ENCODE measurements at regions not wholly inside any gene's neighbourhood (a gene's known extent, or its start where the extent isn't known, plus 50 kb on each side); places are given as distances from the start of the nearest gene placed in this dataset.

- H3K4me3 ChIP-seq (ENCODE audit: low read depth, low read length): no peak overlapping the region
- TF ChIP-seq, protein P1, sequence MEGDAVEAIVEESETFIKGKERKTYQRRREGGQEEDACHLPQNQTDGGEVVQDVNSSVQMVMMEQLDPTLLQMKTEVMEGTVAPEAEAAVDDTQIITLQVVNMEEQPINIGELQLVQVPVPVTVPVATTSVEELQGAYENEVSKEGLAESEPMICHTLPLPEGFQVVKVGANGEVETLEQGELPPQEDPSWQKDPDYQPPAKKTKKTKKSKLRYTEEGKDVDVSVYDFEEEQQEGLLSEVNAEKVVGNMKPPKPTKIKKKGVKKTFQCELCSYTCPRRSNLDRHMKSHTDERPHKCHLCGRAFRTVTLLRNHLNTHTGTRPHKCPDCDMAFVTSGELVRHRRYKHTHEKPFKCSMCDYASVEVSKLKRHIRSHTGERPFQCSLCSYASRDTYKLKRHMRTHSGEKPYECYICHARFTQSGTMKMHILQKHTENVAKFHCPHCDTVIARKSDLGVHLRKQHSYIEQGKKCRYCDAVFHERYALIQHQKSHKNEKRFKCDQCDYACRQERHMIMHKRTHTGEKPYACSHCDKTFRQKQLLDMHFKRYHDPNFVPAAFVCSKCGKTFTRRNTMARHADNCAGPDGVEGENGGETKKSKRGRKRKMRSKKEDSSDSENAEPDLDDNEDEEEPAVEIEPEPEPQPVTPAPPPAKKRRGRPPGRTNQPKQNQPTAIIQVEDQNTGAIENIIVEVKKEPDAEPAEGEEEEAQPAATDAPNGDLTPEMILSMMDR (IDR thresholded peaks at IDR 0.05; ENCODE audit: insufficient read depth, low read depth, low read length, missing control alignments): no peak
- no peak for DNase-seq (ENCODE audit: low read depth)
Measured at GRCh38 chr10:83222832-83223742, 916.2 kb upstream of the GHITM start.

- no peak overlapping the region for H3K4me3 ChIP-seq (ENCODE audit: low read depth, low read length)
- DNase-seq (ENCODE audit: low read depth): no peak
- TF ChIP-seq, protein P1 (IDR thresholded peaks at IDR 0.05; ENCODE audit: insufficient read depth, low read depth, low read length, missing control alignments): no peak
Measured at GRCh38 chr10:83225781-83226180, 913.5 kb upstream of the GHITM start.

DNA sequence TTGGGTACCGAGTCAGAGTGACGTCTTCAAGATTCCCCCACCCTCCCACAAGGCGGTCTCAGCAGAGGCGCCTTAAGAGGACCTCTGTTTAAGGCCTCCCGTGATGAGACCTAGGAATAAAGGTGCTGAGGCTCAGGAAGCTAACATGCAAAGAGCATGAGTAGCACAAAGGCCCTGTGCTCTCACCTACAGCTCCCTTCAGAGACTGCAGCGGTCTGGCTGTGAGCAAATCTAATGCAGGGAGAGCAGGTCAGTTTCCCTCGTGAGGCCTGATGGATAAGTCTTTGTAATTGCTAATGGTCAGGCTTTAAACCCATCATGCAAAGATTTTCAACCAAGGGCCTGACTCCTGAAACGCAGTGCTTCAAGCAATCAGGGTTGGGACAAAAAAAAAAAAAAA, 909.3 kb upstream of the GHITM start:
- no peak overlapping the region for H3K4me3 ChIP-seq (ENCODE audit: low read depth, low read length)
- TF ChIP-seq, protein P1 (IDR thresholded peaks at IDR 0.05; ENCODE audit: insufficient read depth, low read depth, low read length, missing control alignments): no peak
- DNase-seq (ENCODE audit: low read depth): no peak

DNA sequence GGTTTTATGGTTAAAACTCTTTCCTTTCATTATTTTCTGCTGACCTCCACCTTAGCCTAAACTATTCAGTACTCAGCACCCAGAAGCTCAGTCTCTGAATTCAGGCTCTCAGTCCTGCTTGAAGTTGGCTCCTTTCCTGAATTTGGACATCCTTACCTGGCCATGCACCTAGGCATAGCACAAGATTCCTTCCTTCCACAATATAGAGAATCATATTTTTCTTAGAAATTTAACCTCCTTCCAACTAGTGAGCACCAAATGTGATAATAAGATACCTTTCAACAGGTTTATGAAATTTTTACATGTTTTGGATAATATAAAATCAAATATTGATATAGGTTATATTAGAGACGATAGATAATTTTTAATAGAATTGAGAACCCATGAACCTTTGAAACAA, 905.6 kb upstream of the GHITM start:
- TF ChIP-seq, protein P1 (IDR thresholded peaks at IDR 0.05; ENCODE audit: insufficient read depth, low read depth, low read length, missing control alignments): no peak
- no peak for DNase-seq (ENCODE audit: low read depth)
- H3K4me3 ChIP-seq (ENCODE audit: low read depth, low read length): no peak overlapping the region

DNA sequence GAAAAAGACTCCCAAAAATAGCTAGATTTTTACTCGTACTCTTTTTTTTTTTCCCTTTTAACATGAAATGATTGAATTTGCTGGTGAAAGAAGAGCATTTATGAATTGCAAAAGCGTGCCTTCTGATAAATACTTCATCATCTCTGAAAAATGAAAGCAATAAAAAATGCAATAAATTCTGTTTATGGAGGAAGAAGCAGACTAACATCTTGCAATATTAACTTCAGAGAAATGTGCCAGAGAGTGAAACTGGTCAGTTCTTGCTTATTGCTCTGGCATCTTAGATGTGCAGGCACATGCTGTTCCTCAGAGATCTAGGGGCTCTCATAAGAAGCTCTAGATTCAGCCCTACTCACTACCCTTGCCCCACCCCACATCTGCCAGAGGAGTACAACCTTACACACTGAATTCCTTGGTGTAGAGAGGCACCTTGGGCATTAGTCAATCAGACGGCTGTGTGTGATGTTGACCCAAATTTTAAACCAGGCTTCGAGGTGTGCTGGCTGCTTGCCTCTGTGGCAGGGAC, 891.1 kb upstream of the GHITM start:
- TF ChIP-seq, protein P1 (IDR thresholded peaks at IDR 0.05; ENCODE audit: insufficient read depth, low read depth, low read length, missing control alignments): no peak
- no peak overlapping the region for H3K4me3 ChIP-seq (ENCODE audit: low read depth, low read length)
- no peak for DNase-seq (ENCODE audit: low read depth)

DNA sequence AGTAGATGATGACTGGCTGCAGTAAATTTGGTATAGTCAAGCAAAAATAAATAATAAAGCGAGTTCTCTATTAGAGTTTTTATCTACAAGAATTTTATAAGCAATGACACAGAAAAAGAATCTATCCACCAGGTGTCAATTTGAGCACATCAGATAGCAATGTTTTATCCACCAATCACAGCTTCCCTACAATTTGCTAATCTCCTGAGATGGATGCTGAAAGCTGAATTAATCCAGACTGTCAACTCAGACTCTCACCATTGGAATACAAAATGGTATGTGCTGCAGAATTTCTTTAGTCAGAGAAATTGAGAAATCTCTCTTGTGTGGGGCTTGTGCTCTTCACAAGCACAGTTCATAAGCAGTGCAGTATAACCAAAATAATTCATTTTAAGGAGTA, 888.9 kb upstream of the GHITM start:
- H3K4me3 ChIP-seq (ENCODE audit: low read depth, low read length): no peak overlapping the region
- DNase-seq (ENCODE audit: low read depth): no peak
- TF ChIP-seq, protein P1 (IDR thresholded peaks at IDR 0.05; ENCODE audit: insufficient read depth, low read depth, low read length, missing control alignments): no peak
